Kidney epithelial cell (primary cell): ENCODE measurements at regions not wholly inside any gene's neighbourhood (a gene's known extent, or its start where the extent isn't known, plus 50 kb on each side); places are given as distances from the start of the nearest gene placed in this dataset.
"Not testable (repeated sequence)": the region's sequence is repeated elsewhere in the genome, so short reads cannot be mapped to it uniquely, and the experiment has no call there.

Experiments used
- DNase-seq: peaks from one replicate; pipeline ENCODE4 v3.0.0-alpha.2; 2010; ENCODE audit warnings: low read depth
- H3K27me3 ChIP-seq: 2 replicates; pipeline ENCODE4 v1.6.0; 2011; ENCODE audit warnings: low read length; ENCODE audit not compliant: control insufficient read depth, insufficient read depth
- H3K36me3 ChIP-seq: 2 replicates; pipeline ENCODE4 v1.5.1; 2011; ENCODE audit warnings: low read length; ENCODE audit not compliant: control insufficient read depth, insufficient read depth
- H3K4me3 ChIP-seq: 2 replicates; pipeline ENCODE4 v1.5.1; 2011; ENCODE audit warnings: low read depth, mild to moderate bottlenecking, control low read depth, low read length
- TF ChIP-seq, protein P1 (sequence below): IDR thresholded peaks from 2 replicates; pipeline ENCODE4 v1.5.1; 2011; ENCODE audit warnings: mild to moderate bottlenecking, moderate library complexity, low read length, control low read depth, inconsistent platforms; ENCODE audit not compliant: insufficient read depth, poor library complexity, severe bottlenecking

DNA sequence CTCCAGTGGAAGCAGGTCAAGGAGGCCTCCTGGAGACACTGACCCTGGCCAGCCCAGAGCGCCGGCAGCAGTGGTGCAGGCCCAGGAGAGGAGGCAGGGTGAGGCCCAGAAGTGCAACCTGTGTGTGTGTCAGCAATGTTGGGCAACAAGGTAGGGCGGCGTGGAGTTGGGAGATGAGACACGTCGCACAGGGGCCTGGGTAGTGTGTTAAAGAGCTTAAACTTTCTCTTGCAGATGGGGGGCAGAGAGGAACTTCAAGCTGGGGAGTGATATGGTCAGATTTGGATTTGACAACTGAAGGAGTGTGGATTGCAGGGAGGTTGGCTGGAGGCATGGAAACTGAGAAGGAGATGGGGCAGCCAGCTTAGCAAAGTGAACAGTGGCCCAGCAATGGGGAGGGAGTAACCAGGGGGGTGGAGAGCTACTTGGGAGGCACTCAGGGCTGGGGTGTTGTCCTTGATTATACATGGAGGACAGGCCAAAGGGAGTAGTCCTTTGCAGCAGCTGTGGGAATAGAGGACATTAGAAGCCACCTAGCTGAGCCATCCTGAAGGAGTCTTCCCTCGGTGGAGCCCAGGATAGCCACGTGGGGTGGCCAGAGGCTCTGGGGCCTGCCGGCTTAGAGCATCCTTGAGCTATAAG is 278.6 kb upstream of the HS6ST1 start:
- DNase-seq, result no peak
- no peaks in the 10 kb centered on the region for H3K27me3 ChIP-seq
- no peaks in the 10 kb centered on the region for H3K36me3 ChIP-seq
- H3K4me3 ChIP-seq, result no peak overlapping the region
- TF ChIP-seq, protein P1, sequence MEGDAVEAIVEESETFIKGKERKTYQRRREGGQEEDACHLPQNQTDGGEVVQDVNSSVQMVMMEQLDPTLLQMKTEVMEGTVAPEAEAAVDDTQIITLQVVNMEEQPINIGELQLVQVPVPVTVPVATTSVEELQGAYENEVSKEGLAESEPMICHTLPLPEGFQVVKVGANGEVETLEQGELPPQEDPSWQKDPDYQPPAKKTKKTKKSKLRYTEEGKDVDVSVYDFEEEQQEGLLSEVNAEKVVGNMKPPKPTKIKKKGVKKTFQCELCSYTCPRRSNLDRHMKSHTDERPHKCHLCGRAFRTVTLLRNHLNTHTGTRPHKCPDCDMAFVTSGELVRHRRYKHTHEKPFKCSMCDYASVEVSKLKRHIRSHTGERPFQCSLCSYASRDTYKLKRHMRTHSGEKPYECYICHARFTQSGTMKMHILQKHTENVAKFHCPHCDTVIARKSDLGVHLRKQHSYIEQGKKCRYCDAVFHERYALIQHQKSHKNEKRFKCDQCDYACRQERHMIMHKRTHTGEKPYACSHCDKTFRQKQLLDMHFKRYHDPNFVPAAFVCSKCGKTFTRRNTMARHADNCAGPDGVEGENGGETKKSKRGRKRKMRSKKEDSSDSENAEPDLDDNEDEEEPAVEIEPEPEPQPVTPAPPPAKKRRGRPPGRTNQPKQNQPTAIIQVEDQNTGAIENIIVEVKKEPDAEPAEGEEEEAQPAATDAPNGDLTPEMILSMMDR, result no peak

DNA sequence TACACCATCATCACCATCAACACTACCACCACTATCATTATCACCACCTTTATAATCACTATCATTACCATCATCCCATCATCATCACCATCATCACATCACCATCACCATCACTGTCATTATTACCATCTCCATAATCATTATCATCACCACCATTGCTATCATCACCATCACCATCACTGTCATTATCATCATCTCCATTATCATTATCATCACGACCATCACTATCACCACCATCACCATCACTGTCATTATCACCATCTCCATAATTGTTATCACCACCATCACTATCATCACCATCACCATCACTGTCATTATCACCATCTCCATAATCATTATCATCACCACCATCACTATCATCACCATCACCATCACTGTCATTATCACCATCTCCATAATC is 279.6 kb upstream of the HS6ST1 start:
- not testable (repeated sequence) for H3K36me3 ChIP-seq, DNase-seq

GRCh38 chr2:128598862-128599441 is 280.3 kb upstream of the HS6ST1 start:
- no peak overlapping the region for H3K4me3 ChIP-seq
- H3K27me3 ChIP-seq, result no peaks in the 10 kb centered on the region
- no peak for DNase-seq
- TF ChIP-seq, protein P1, result no peak
- H3K36me3 ChIP-seq, result no peaks in the 10 kb centered on the region

More for the DNA sequence above, 279.6 kb upstream of the HS6ST1 start:
- H3K4me3 ChIP-seq, H3K27me3 ChIP-seq: not testable (repeated sequence)

- no peak for DNase-seq
- H3K27me3 ChIP-seq, result no peaks in the 10 kb centered on the region
- H3K36me3 ChIP-seq, result no peaks in the 10 kb centered on the region
- H3K4me3 ChIP-seq, result no peak overlapping the region
- TF ChIP-seq, protein P1, result no peak
Observed at GRCh38 chr2:128599700-128600099, 281.0 kb upstream of the HS6ST1 start.

GRCh38 chr2:128600581-128601297 is 282.1 kb upstream of the HS6ST1 start:
- TF ChIP-seq, protein P1, result no peak
- Histone ChIP-seq H3K27me3 (no peaks in the 10 kb centered on the region), H3K4me3 (no peak overlapping the region), H3K36me3 (no peaks in the 10 kb centered on the region)
- no peak for DNase-seq

GRCh38 chr2:128601298-128602037 is 282.8 kb upstream of the HS6ST1 start:
- Histone ChIP-seq H3K36me3 (no peaks in the 10 kb centered on the region), H3K27me3 (no peaks in the 10 kb centered on the region), H3K4me3 (no peak overlapping the region)
- DNase-seq, result no peak
- TF ChIP-seq, protein P1, result no peak
